Activated naive CD8-positive, alpha-beta T cell treated with anti-CD3 and anti-CD28 coated beads, Interleukin-2, amount 10 ng/mL, durations not matched to agents 7 days and 5 days (primary cell): ENCODE measurements at regions not wholly inside any gene's neighbourhood (a gene's known extent, or its start where the extent isn't known, plus 50 kb on each side); places are given as distances from the start of the nearest gene placed in this dataset.

Source experiments
- ATAC-seq: fragments of 150-1000 bp; cut with Tn5 transposase; one replicate; pipeline ENCODE4 v1.10.0; 2021; ENCODE audit warnings: low read depth, moderate library complexity
- POLR2A ChIA-PET: fragments of 350-600 bp; sonication (Branson Sonifier 250); formaldehyde crosslinking; loops from one replicate; lab custom pipeline; 2021; ENCODE audit warnings: antibody characterized with exemption; lab: Charles Lee
- DNase-seq: peaks from one replicate; pipeline ENCODE4 v3.0.0; 2021
- H3K27ac Mint-ChIP-seq: one replicate; pipeline ENCODE4 v1.8.0; 2022; ENCODE audit warnings: mild to moderate bottlenecking, mixed read lengths
- H3K27me3 Mint-ChIP-seq: one replicate; pipeline ENCODE4 v1.8.0; 2022; ENCODE audit warnings: mild to moderate bottlenecking, moderate library complexity, mixed read lengths
- H3K36me3 Mint-ChIP-seq: one replicate; pipeline ENCODE4 v1.8.0; 2021; ENCODE audit warnings: mild to moderate bottlenecking, mixed read lengths
- H3K4me1 Mint-ChIP-seq: one replicate; pipeline ENCODE4 v1.8.0; 2021; ENCODE audit warnings: mixed read lengths
- H3K4me3 Mint-ChIP-seq: one replicate; pipeline ENCODE4 v1.8.0; 2022; ENCODE audit warnings: mild to moderate bottlenecking, moderate library complexity, mixed read lengths
- H3K9me3 Mint-ChIP-seq: one replicate; pipeline ENCODE4 v1.8.0; 2021; ENCODE audit warnings: mixed read lengths

DNA sequence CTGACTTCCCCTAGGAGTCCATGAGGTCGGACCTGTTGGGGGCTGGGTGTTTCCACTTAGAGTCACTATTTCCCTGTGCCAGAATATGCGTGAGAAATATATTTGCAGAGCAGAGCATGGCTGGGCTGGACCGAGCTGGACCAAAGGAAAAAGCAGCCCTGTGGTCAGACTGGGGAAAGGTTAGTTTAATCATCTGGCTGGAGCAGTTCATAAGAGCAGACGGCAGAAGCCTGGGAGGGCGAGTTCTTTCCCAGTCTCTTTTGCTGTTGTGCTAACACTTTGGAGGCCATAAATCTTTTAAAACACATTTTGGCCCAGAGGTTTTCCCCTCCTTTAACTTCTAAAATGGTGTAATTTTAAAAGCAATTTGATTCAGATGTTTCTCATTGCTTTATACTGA is 66.5 kb downstream of the GLI2 start:
- H3K4me1 Mint-ChIP-seq: no peaks in the 10 kb centered on the region
- no peaks in the 10 kb centered on the region for H3K36me3 Mint-ChIP-seq
- ATAC-seq (no peak), DNase-seq (no peak)
- no peaks in the 10 kb centered on the region for H3K27me3 Mint-ChIP-seq
- POLR2A ChIA-PET: no interaction called here
- no peaks in the 10 kb centered on the region for H3K9me3 Mint-ChIP-seq
- H3K27ac Mint-ChIP-seq: no peak overlapping the region
- H3K4me3 Mint-ChIP-seq: no peak overlapping the region

DNA sequence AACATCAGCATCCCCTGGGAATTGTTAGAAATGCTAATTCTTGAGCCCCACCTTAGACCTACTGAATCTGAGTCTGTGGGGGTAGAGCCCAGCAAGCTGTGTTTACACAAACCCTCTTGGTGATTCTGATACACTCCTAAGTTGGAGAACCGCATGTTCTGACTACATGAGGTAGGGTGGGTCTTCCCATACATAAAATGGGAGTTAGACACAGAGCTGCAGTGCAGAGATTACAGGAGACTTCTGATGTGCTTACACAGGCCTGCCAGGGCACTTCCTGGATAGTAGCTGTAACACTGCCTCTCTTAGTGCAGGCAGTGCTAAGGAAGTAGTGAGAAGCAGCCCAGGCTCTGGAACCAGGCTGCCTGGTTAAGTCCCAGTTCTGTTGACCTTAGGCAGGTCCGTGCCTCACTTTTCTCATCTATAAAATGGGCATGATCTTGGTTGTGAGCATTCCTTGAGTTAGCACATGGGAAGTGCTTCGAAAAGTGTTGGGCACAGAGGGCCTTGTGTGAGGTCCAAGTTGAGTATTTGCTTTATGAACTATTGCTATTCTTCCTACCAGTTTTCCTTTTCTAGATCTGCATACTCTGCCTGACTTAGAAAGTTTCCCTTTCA is 67.3 kb downstream of the GLI2 start:
- no peaks in the 10 kb centered on the region for H3K36me3 Mint-ChIP-seq
- no peaks in the 10 kb centered on the region for H3K9me3 Mint-ChIP-seq

DNA sequence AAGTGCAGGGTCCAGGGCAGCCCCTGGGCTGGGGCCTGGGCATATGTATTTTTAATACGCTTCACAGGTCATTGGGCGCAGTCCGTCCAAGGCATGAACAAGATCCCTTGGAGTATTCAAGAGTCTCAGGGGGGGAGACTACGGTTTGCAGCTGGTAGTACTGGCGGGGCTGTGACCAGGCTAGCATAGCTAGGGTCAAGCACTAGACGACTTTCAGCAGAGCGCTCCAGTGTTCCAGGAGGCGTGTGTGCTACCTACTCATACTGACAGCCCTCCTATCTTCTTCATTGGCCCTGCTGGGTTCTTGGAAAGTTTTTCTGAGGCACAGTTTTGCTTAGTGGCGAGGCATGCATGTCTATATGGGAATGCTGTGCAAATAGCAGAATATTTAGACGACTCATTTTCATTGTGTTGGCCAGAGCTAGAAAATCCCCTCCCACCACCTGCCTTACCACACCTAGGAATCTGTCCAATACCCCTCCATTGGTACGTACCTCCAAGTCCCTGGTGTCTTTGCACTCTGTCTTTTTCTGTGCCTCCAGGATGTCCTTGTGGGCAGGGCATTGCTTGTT is 68.2 kb downstream of the GLI2 start:
- Mint-ChIP-seq H3K4me3 (no peak overlapping the region), H3K4me1 (no peaks in the 10 kb centered on the region), H3K27me3 (no peaks in the 10 kb centered on the region), H3K27ac (no peak overlapping the region), H3K9me3 (no peaks in the 10 kb centered on the region), H3K36me3 (no peaks in the 10 kb centered on the region)
- DNase-seq (no peak), ATAC-seq (no peak)
- POLR2A ChIA-PET: no interaction called here

More for the DNA sequence above, 67.3 kb downstream of the GLI2 start:
- DNase-seq: no peak
- Mint-ChIP-seq H3K27ac (no peak overlapping the region), H3K4me3 (no peak overlapping the region), H3K27me3 (no peaks in the 10 kb centered on the region), H3K4me1 (no peaks in the 10 kb centered on the region)
- no peak for ATAC-seq
- POLR2A ChIA-PET: no interaction called here

DNA sequence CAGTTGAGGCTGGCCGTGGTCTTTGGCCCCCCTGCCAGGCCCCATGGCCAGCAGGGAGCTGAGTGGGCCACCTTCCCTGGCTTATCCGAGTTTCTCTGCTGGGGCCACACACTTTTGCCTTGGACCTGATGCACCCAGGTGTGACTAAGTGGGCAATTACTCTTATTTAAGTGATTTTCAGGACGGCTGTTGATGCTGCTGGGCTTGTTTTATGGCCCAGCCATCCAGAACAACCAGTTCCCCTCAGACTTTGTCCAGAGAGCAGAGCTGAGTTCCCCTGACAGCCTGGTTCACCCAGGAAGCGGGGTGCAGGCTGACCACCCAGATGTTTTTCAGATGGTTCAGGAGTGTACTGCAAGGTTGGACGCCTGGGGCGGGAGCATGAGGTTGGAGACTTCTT is 68.8 kb downstream of the GLI2 start:
- POLR2A ChIA-PET: no interaction called here
- ATAC-seq (no peak), DNase-seq (no peak)
- no peaks in the 10 kb centered on the region for H3K9me3 Mint-ChIP-seq
- H3K36me3 Mint-ChIP-seq: no peaks in the 10 kb centered on the region
- H3K4me1 Mint-ChIP-seq: peaks cover 1% of the 10 kb centered on the region
- H3K4me3 Mint-ChIP-seq: no peak overlapping the region
- no peak overlapping the region for H3K27ac Mint-ChIP-seq
- H3K27me3 Mint-ChIP-seq: peaks cover 5% of the 10 kb centered on the region

DNA sequence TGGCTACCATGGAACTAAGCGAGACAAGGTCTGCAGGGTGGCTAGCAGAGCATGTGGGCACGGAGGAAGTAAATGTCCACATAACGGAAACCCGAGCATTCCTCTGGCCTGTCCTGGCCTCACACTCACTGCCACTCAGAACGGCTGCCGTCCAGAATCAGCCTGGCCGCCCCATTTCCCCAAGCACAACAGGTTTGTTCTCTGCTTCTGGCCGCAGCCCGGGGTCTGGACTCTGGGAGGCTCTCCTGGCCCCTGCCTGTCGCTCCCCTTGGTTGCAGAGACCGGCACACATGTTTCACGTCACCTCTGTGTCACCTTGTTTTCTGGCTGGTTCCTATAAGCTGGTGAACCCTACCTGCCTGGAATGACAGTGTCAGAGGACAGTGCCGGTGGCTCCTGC is 69.3 kb downstream of the GLI2 start:
- no peaks in the 10 kb centered on the region for H3K36me3 Mint-ChIP-seq
- no peak overlapping the region for H3K4me3 Mint-ChIP-seq
- H3K4me1 Mint-ChIP-seq: peaks cover 1% of the 10 kb centered on the region
- no peak overlapping the region for H3K27ac Mint-ChIP-seq
- no peaks in the 10 kb centered on the region for H3K9me3 Mint-ChIP-seq
- peaks cover 5% of the 10 kb centered on the region for H3K27me3 Mint-ChIP-seq
- ATAC-seq: no peak
- POLR2A ChIA-PET: no interaction called here
- no peak for DNase-seq

DNA sequence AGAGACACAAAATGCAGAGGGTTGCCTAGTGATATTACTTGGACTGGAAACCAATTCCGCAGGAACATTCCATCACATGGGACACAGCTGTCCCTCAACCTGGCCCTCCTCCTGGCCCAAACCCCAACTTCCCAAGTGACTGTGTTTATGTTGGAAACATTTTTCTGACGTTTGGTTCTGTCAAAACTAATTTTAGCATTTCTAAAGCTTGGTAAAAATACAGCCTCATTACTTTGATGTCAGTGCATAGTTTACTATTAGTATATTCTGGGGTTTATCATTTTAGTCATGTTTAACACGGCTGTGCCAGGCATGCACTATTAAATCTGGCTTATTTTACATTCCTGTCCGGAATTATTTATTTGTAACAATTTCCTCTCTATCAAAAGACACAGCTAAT is 69.9 kb downstream of the GLI2 start:
- POLR2A ChIA-PET: no interaction called here
- no peak overlapping the region for H3K4me3 Mint-ChIP-seq
- H3K9me3 Mint-ChIP-seq: no peaks in the 10 kb centered on the region
- no peak for DNase-seq
- no peak overlapping the region for H3K27ac Mint-ChIP-seq
- no peak for ATAC-seq
- peaks cover 5% of the 10 kb centered on the region for H3K27me3 Mint-ChIP-seq
- H3K36me3 Mint-ChIP-seq: no peaks in the 10 kb centered on the region
- peaks cover 1% of the 10 kb centered on the region for H3K4me1 Mint-ChIP-seq

DNA sequence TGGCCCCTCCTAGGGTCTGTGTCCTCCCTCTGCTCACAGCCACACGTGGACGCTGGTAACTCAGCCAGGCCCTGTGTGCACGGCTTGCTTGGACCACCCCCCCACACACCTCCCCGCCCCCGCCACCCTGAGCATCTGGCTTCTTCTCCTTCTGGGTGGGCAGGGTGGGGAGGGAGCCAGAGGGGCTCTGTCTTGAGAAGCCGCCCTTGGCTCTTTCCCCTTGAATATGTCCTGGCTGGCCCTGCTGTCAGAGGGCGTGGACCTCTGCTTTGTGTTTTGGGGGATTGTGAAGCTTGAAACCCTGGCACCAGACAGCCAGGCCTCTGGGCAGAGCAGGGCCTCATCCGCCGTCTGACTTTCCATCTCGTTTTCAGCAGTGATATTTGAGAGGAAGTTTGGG is 72.1 kb downstream of the GLI2 start:
- DNase-seq (no peak), ATAC-seq (no peak)
- Mint-ChIP-seq H3K27ac (no peak overlapping the region), H3K9me3 (no peaks in the 10 kb centered on the region), H3K4me3 (no peak overlapping the region), H3K27me3 (peaks cover 5% of the 10 kb centered on the region), H3K4me1 (peaks cover 4% of the 10 kb centered on the region), H3K36me3 (no peaks in the 10 kb centered on the region)
- POLR2A ChIA-PET: no interaction called here

DNA sequence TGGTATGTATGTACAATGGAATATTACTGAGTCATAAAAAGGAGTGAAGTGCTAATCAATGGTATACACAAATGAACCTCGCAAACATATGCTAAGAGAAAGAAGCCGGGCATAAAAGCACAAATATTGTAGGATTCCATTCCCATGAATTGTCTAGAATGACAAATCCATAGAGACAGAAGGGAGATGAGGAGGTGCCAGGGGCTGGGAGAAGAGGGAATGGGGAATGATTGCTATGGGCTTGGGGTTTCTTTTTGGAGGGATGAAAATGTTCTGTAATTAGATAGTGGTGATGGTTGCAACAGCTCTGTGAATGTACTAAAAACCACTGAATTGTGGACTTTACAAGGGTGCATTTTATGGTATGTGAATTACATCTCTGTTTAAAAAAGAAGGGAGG is 73.5 kb downstream of the GLI2 start:
- POLR2A ChIA-PET: no interaction called here
- Mint-ChIP-seq H3K4me1 (peaks cover 4% of the 10 kb centered on the region), H3K27me3 (peaks cover 5% of the 10 kb centered on the region), H3K4me3 (no peak overlapping the region), H3K9me3 (no peaks in the 10 kb centered on the region), H3K27ac (no peak overlapping the region), H3K36me3 (no peaks in the 10 kb centered on the region)
- no peak for ATAC-seq
- DNase-seq: no peak

DNA sequence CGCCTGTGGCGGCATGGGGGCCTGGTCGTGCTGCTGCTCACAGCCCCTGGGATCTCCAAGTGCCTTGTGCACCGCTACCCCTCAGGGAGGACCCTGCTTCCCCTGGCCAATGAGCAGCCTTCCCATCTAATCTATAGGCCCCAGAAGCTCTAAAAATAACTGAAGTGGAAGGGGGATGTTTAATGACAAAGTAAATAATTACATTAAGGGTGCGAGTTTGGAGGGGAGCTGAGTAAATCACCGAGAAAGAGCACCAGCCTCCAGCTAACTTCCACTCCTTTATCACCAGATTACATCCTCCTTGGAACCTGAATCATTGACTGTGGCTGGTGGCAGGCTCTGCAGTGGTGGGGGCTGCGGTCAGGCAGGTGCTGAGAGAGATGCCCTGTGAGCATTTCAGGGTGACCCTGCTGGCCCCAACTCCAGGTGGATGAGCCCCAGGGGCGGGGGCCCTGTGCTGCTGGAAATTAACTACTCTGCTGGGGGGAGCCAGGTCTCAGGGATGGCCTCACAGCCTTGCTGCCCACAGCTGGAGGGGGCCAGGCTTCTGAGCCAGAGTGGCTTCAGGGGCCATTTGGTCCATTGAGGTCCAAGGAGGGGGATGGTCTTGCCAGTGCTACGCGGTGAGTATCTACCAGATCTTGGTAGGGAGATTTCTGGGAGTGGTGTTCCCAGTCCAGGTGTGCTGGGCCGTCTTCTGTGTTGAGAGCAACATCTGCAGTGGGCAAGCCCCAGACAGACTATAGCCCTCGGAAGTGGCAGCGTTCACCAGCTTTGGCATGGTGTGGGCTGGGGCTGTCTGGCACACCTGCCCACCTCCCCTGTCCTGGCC is 74.2 kb downstream of the GLI2 start:
- H3K4me3 Mint-ChIP-seq: no peak overlapping the region
- H3K27ac Mint-ChIP-seq: no peak overlapping the region
- ATAC-seq (no peak), DNase-seq (no peak)
- peaks cover 5% of the 10 kb centered on the region for H3K27me3 Mint-ChIP-seq
- peaks cover 4% of the 10 kb centered on the region for H3K4me1 Mint-ChIP-seq
- H3K36me3 Mint-ChIP-seq: no peaks in the 10 kb centered on the region
- POLR2A ChIA-PET: no interaction called here
- H3K9me3 Mint-ChIP-seq: no peaks in the 10 kb centered on the region

DNA sequence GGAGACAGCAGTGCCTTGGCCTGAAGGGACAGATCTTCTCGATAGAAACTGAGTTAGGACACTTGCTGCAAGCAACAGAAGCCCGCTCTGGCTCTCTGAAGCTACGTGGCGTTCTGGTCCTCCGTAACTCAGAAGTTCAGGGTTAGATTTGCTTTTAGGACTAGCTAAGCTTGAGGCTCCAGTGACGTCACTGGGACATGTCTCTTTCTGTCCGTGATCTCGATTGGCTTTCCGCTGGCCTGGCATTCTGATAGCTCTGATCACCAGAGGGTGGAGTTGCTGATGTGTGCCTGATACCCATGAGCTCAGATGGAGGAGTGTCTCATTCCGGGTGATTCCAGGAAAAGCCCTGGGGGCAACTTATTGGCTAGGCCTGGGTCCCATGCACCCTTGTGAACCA is 75.0 kb downstream of the GLI2 start:
- H3K4me3 Mint-ChIP-seq: no peak overlapping the region
- H3K36me3 Mint-ChIP-seq: no peaks in the 10 kb centered on the region
- no peak overlapping the region for H3K27ac Mint-ChIP-seq
- no peaks in the 10 kb centered on the region for H3K9me3 Mint-ChIP-seq
- no peak for ATAC-seq
- peaks cover 4% of the 10 kb centered on the region for H3K4me1 Mint-ChIP-seq
- no peak for DNase-seq
- POLR2A ChIA-PET: no interaction called here
- peaks cover 5% of the 10 kb centered on the region for H3K27me3 Mint-ChIP-seq

DNA sequence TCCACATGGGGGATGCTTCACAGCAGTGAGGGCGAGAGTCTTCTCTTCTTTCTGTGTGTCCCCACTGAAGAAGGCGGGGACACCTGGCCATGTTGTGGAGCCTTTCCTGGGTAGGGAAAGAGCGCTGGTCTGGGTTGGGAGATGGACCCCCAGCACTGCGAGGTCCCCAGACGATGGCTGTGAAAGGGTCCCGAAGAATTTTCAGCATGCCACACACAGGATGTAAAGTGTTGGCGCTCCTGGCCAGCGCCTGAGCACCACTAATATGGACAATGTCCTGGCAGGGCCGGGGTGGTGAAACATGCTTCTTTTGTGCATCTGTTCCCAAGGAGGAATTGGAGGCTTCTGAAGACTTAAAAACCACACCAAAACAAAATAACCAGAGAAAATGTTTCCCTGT is 77.2 kb downstream of the GLI2 start:
- H3K36me3 Mint-ChIP-seq: no peaks in the 10 kb centered on the region
- H3K9me3 Mint-ChIP-seq: no peaks in the 10 kb centered on the region
- ATAC-seq (no peak), DNase-seq (no peak)
- no peak overlapping the region for H3K27ac Mint-ChIP-seq
- H3K4me3 Mint-ChIP-seq: no peak overlapping the region
- peaks cover 5% of the 10 kb centered on the region for H3K27me3 Mint-ChIP-seq
- H3K4me1 Mint-ChIP-seq: peaks cover 4% of the 10 kb centered on the region
- POLR2A ChIA-PET: no interaction called here

DNA sequence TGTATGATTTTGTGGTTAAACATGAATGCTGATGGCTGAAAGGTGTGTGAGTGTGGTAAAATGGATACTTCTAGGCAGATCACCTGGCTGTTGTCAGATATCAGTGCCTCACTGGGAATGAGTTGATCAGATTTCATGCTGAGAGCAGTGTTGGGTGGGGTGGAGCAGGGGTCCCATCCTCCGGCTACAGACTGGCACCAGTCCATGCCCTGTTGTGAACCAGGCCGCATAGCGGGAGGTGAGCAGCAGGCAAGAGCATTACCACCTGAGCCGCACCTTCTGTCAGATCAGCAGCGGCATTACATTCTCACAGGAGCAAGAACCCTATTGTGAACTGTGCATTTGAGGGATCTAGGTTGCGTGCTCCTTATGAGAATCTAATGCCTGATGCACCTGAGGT is 78.7 kb downstream of the GLI2 start:
- Mint-ChIP-seq H3K4me1 (peaks cover 2% of the 10 kb centered on the region), H3K27me3 (peaks cover under 1% of the 10 kb centered on the region), H3K27ac (no peak overlapping the region), H3K9me3 (no peaks in the 10 kb centered on the region), H3K36me3 (no peaks in the 10 kb centered on the region), H3K4me3 (no peak overlapping the region)
- DNase-seq: no peak
- POLR2A ChIA-PET: no interaction called here
- ATAC-seq: no peak

DNA sequence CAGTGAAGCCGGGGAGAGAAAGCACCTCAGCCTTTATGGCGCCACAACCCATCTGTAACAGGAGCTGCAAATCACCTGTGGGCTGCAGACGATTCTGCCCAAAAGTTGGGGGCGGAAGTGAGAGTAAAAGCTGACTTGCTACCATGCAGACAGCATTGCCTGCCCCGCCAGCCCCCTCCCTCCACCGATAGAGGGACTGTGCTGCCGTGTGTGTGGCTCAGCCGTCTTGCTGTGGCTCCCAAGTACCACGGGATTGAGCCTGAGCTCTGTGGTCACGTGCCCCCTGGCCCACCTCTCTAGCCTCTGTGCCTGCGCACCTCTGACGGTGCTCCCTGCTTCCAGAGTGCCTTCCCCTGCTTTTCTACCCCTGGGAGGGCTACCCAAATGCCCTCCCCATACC is 79.6 kb downstream of the GLI2 start:
- Mint-ChIP-seq H3K27me3 (no peaks in the 10 kb centered on the region), H3K4me3 (no peak overlapping the region), H3K36me3 (no peaks in the 10 kb centered on the region), H3K4me1 (peaks cover 2% of the 10 kb centered on the region), H3K27ac (no peak overlapping the region), H3K9me3 (no peaks in the 10 kb centered on the region)
- ATAC-seq (no peak), DNase-seq (no peak)
- POLR2A ChIA-PET: interaction anchor here (0.7 kb wide), 1 partner anchor 51 kb away, joined by 3 read pairs; no protein-coding TSS in a partner anchor
